HEK293 (cell line): ENCODE measurements at regions not wholly inside any gene's neighbourhood (a gene's known extent, or its start where the extent isn't known, plus 50 kb on each side); places are given as distances from the start of the nearest gene placed in this dataset.

Experiments used
- CTCF ChIA-PET: fragments of 350-600 bp; formaldehyde crosslinking; extraction: SDS; loops from one replicate; lab custom pipeline; 2021; ENCODE audit warnings: antibody characterized with exemption; lab: Yijun Ruan, JAX
- POLR2A ChIA-PET: fragments of 300-600 bp; formaldehyde crosslinking; extraction: SDS; loops from one replicate; lab custom pipeline; 2020; ENCODE audit warnings: antibody characterized with exemption, inconsistent platforms; lab: Yijun Ruan, JAX
- H3K27ac ChIP-seq: fragments of 200-500 bp; sonication (Bioruptor generic); 2 replicates; pipeline ENCODE4 v1.5.1; 2014; ENCODE audit warnings: low read depth, low read length, control low read depth, inconsistent platforms; ENCODE audit errors: extremely low read depth
- H3K36me3 ChIP-seq, 2 experiments: fragments of 200-500 bp in 1 of 2; sonication (Bioruptor generic) in 1 of 2; 1 replicate in 1 of 2; 2 replicates in 1 of 2; pipeline ENCODE4 v1.5.1; 2014 to 2017; ENCODE audit warnings: inconsistent platforms in 2 of 2, low read length in 2 of 2; ENCODE audit not compliant: control insufficient read depth in 2 of 2, insufficient read depth in 1 of 2
- H3K4me1 ChIP-seq: fragments of 200-500 bp; sonication (Bioruptor generic); 2 replicates; pipeline ENCODE4 v1.5.1; 2014; ENCODE audit warnings: mild to moderate bottlenecking, low read length, inconsistent platforms; ENCODE audit not compliant: control insufficient read depth, insufficient read depth
- H3K4me3 ChIP-seq: 2 replicates; pipeline ENCODE4 v1.5.1; 2011; ENCODE audit warnings: low read depth, mild to moderate bottlenecking, control low read depth, low read length, moderate library complexity
- H3K9me3 ChIP-seq: fragments of 200-500 bp; sonication (Bioruptor generic); 2 replicates; pipeline ENCODE4 v1.5.1; 2014; ENCODE audit warnings: low read depth, low read length, inconsistent platforms; ENCODE audit not compliant: control insufficient read depth, insufficient read depth
- ATF2 ChIP-seq: fragments of 450-650 bp; formaldehyde crosslinking; IDR thresholded peaks from 2 replicates; pipeline ENCODE4 v1.5.1; 2016; ENCODE audit warnings: missing biosample characterization, missing genetic modification characterization, low read depth
- CTCF ChIP-seq: fragments of 450-650 bp; formaldehyde crosslinking; IDR thresholded peaks from 2 replicates; pipeline ENCODE4 v1.5.1; 2016; ENCODE audit warnings: missing biosample characterization, missing genetic modification characterization
- GFI1B ChIP-seq: fragments of 450-650 bp; formaldehyde crosslinking; IDR thresholded peaks from 2 replicates; pipeline ENCODE4 v1.5.1; 2016; ENCODE audit warnings: missing biosample characterization, missing genetic modification characterization
- GLIS2 ChIP-seq: fragments of 450-650 bp; formaldehyde crosslinking; IDR thresholded peaks from 2 replicates; pipeline ENCODE4 v1.5.1; 2016; ENCODE audit warnings: missing biosample characterization, missing genetic modification characterization
- OSR2 ChIP-seq: fragments of 450-650 bp; formaldehyde crosslinking; IDR thresholded peaks from 2 replicates; pipeline ENCODE4 v1.5.1; 2016; ENCODE audit warnings: missing biosample characterization, missing genetic modification characterization
- PRDM4 ChIP-seq: fragments of 450-650 bp; formaldehyde crosslinking; IDR thresholded peaks from 2 replicates; pipeline ENCODE4 v1.5.1; 2017; ENCODE audit warnings: missing biosample characterization, missing genetic modification characterization
- RBAK ChIP-seq: fragments of 450-650 bp; formaldehyde crosslinking; IDR thresholded peaks from 2 replicates; pipeline ENCODE4 v1.5.1; 2016; ENCODE audit warnings: missing biosample characterization, missing genetic modification characterization
- ZBTB21 ChIP-seq: fragments of 450-650 bp; formaldehyde crosslinking; IDR thresholded peaks from 2 replicates; pipeline ENCODE4 v1.5.1; 2017; ENCODE audit warnings: missing biosample characterization, missing genetic modification characterization
- ZBTB49 ChIP-seq: fragments of 450-650 bp; formaldehyde crosslinking; IDR thresholded peaks from 2 replicates; pipeline ENCODE4 v1.5.1; 2016; ENCODE audit warnings: missing biosample characterization, missing genetic modification characterization, low read depth
- ZBTB6 ChIP-seq: fragments of 450-650 bp; formaldehyde crosslinking; IDR thresholded peaks from 2 replicates; pipeline ENCODE4 v1.5.1; 2017; ENCODE audit warnings: missing biosample characterization, missing genetic modification characterization
- ZNF112 ChIP-seq: fragments of 450-650 bp; formaldehyde crosslinking; IDR thresholded peaks from 2 replicates; pipeline ENCODE4 v1.5.0; 2017; ENCODE audit warnings: missing biosample characterization, missing genetic modification characterization
- ZNF157 ChIP-seq: fragments of 450-650 bp; formaldehyde crosslinking; IDR thresholded peaks from 2 replicates; pipeline ENCODE4 v1.5.1; 2016; ENCODE audit warnings: missing biosample characterization, missing genetic modification characterization
- ZNF169 ChIP-seq: fragments of 450-650 bp; formaldehyde crosslinking; IDR thresholded peaks from 2 replicates; pipeline ENCODE4 v1.5.1; 2016; ENCODE audit warnings: missing biosample characterization, missing genetic modification characterization
- ZNF24 ChIP-seq: fragments of 450-650 bp; formaldehyde crosslinking; IDR thresholded peaks from 2 replicates; pipeline ENCODE4 v1.5.1; 2016; ENCODE audit warnings: missing biosample characterization, missing genetic modification characterization
- ZNF248 ChIP-seq: fragments of 450-650 bp; formaldehyde crosslinking; IDR thresholded peaks from 2 replicates; pipeline ENCODE4 v1.5.1; 2017; ENCODE audit warnings: missing biosample characterization, missing genetic modification characterization
- ZNF266 ChIP-seq: fragments of 450-650 bp; formaldehyde crosslinking; IDR thresholded peaks from 2 replicates; pipeline ENCODE4 v1.5.1; 2016; ENCODE audit warnings: missing biosample characterization, missing genetic modification characterization, low read depth
- ZNF350 ChIP-seq: fragments of 450-650 bp; formaldehyde crosslinking; IDR thresholded peaks from 2 replicates; pipeline ENCODE4 v1.5.0; 2017; ENCODE audit warnings: missing biosample characterization, mild to moderate bottlenecking, missing genetic modification characterization
- ZNF398 ChIP-seq: fragments of 450-650 bp; formaldehyde crosslinking; IDR thresholded peaks from 2 replicates; pipeline ENCODE4 v1.5.1; 2017; ENCODE audit warnings: missing biosample characterization, missing genetic modification characterization
- ZNF626 ChIP-seq: fragments of 450-650 bp; sonication (Bioruptor Pico); formaldehyde crosslinking; IDR thresholded peaks from 2 replicates; pipeline ENCODE4 v1.5.1; 2018; ENCODE audit warnings: missing biosample characterization, missing genetic modification characterization, inconsistent platforms
- ZNF629 ChIP-seq: fragments of 450-650 bp; formaldehyde crosslinking; IDR thresholded peaks from 2 replicates; pipeline ENCODE4 v1.5.1; 2017; ENCODE audit warnings: missing biosample characterization, missing genetic modification characterization

- TF ChIP-seq ZNF626 (tag by site-specific recombination) (no peak), ZBTB49 (tag by site-specific recombination) (no peak), ZNF350 (no peak)
Measured at GRCh38 chr9:109934136-109934856, 154.3 kb downstream of the PALM2AKAP2 start (continued).

- ChIA-PET POLR2A (no interaction called here), CTCF (interaction anchor here (0.5 kb wide), 1 partner anchor 174 kb away, joined by 4 read pairs; no protein-coding TSS in a partner anchor)
- TF ChIP-seq PRDM4 = no peak
- TF ChIP-seq ATF2 (tag by site-specific recombination) = 0 out of 2 replicates have a peak, but pooled peaks have one; percentile 37
- H3K4me3 ChIP-seq = no peak overlapping the region
- H3K4me1 ChIP-seq = no peaks in the 10 kb centered on the region
- H3K36me3 ChIP-seq = no peaks in the 10 kb centered on the region
- no peak overlapping the region for H3K27ac ChIP-seq
- H3K9me3 ChIP-seq = no peaks in the 10 kb centered on the region
Measured at GRCh38 chr9:109934857-109935215, 154.8 kb downstream of the PALM2AKAP2 start.

- no peaks in the 10 kb centered on the region for H3K9me3 ChIP-seq
- ChIA-PET POLR2A (no interaction called here), CTCF (interaction anchor here (0.5 to 0.7 kb wide), 2 partner anchors 33 to 173 kb away, joined by 3 to 4 read pairs; no protein-coding TSS in a partner anchor)
- no peaks in the 10 kb centered on the region for H3K4me1 ChIP-seq
- TF ChIP-seq ZNF266 (tag by site-specific recombination) = no peak
- TF ChIP-seq ZNF248 (tag by site-specific recombination) = no peak
- TF ChIP-seq OSR2 = no peak
- TF ChIP-seq RBAK (tag by site-specific recombination) = no peak
- no peak for TF ChIP-seq CTCF (tag by site-specific recombination)
- no peak for TF ChIP-seq ZNF398
- TF ChIP-seq ZNF112 (tag by site-specific recombination) = no peak
- no peak for TF ChIP-seq ZNF24 (tag by site-specific recombination)
- TF ChIP-seq GLIS2 (tag by site-specific recombination) = no peak
- TF ChIP-seq ZNF157 (tag by site-specific recombination) = no peak
- TF ChIP-seq ZNF629 (tag by site-specific recombination) = no peak
- TF ChIP-seq GFI1B = no peak
- TF ChIP-seq ZBTB6 (tag by site-specific recombination) = no peak
- no peak for TF ChIP-seq ZBTB21 (tag by site-specific recombination)
- no peak for TF ChIP-seq ZNF169 (tag by site-specific recombination)
- no peak overlapping the region for H3K4me3 ChIP-seq
- H3K27ac ChIP-seq = no peak overlapping the region
- H3K36me3 ChIP-seq = no peaks in the 10 kb centered on the region
Measured at GRCh38 chr9:109935406-109936087, 155.5 kb downstream of the PALM2AKAP2 start.
